ENCODE measurements at regions not wholly inside any gene's neighbourhood (a gene's known extent, or its start where the extent isn't known, plus 50 kb on each side); places are given as distances from the start of the nearest gene placed in this dataset.

DNA sequence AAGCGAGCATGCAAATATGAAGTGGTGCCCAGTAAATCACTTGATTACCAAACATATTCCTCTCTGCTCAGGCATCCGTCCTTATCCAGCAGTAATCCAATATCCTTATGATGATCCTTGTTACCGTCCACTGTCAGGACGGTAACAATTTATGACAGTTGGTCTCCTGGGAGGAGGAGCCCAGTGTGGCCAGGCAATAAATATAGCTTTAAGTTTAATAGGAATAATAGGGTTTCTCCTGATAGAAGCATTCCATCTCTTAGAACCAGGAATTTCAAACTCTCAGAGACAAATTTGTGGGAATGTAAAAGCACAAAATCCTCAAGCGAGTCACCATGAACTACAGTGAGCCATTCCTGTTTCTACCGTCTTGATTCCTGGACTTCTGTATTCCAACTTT lies 171.2 kb upstream of the IL15 start (continued):
- TF ChIP-seq ARID3A (IDR thresholded peaks at IDR 0.05; ENCODE audit: borderline replicate concordance, low read depth, low read length), result no peak
- TF ChIP-seq SREBF1 (IDR thresholded peaks at IDR 0.05; ENCODE audit: borderline replicate concordance, low read depth, low read length), result no peak
- TF ChIP-seq, protein P1, sequence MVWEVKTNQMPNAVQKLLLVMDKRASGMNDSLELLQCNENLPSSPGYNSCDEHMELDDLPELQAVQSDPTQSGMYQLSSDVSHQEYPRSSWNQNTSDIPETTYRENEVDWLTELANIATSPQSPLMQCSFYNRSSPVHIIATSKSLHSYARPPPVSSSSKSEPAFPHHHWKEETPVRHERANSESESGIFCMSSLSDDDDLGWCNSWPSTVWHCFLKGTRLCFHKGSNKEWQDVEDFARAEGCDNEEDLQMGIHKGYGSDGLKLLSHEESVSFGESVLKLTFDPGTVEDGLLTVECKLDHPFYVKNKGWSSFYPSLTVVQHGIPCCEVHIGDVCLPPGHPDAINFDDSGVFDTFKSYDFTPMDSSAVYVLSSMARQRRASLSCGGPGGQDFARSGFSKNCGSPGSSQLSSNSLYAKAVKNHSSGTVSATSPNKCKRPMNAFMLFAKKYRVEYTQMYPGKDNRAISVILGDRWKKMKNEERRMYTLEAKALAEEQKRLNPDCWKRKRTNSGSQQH (CRISPR knock-in tag; IDR thresholded peaks at IDR 0.05), result no peak
- no peak for TF ChIP-seq FOXA1 (IDR thresholded peaks at IDR 0.05; ENCODE audit: borderline replicate concordance)
- no peak for TF ChIP-seq ZNF778 (CRISPR knock-in tag; IDR thresholded peaks at IDR 0.05)
- no peak for TF ChIP-seq KLF10 (CRISPR knock-in tag; IDR thresholded peaks at IDR 0.05)
- TF ChIP-seq ZKSCAN8 (CRISPR knock-in tag; IDR thresholded peaks at IDR 0.05), result no peak
- no peak for TF ChIP-seq NBN (IDR thresholded peaks at IDR 0.05; ENCODE audit: low read depth)

DNA sequence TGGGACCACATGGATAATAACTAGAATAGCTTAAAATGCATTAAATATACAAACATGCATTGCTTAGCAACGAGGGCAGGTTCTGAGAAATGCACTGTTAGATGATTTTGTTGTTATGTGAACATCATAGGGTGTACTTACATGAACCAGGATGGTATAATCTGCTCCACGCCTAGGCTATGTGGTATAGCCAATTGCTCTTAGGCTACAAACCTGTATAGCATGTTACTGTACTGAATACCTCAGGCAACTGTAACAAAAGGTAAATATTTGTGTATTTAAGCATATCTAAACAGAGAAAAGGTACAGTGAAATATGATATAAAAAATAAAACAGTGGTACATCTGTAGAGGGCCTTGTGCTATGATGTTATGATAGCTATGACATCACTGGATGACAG lies 169.2 kb upstream of the IL15 start:
- ChIA-PET CTCF (ENCODE audit: low intra/inter-chr PET ratio) (no interaction called here), POLR2A (interaction anchor here (0.7 kb wide), 1 partner anchor 77 kb away, joined by 6 read pairs; no protein-coding TSS in a partner anchor)
- no peak overlapping the region for H3K4me2 ChIP-seq (ENCODE audit: insufficient read depth, low read length)
- BruUV-seq (replicated peaks), result no TSS peak
- in situ Hi-C loops (cut with MboI) (no loop called here), intact Hi-C loops (cut with micrococcal nuclease) (no loop called here)
- H3K79me2 ChIP-seq (ENCODE audit: control insufficient read depth, insufficient read depth, low read length), result no peaks in the 10 kb centered on the region
- H3K27me3 ChIP-seq (ENCODE audit: control insufficient read depth in 2 of 2, insufficient read depth in 2 of 2, low read length in 2 of 2), result no peaks in the 10 kb centered on the region
- no peak overlapping the region for H2AFZ ChIP-seq (ENCODE audit: low read depth, low read length)
- H3K9me3 ChIP-seq (replicated peaks; ENCODE audit: control insufficient read depth, insufficient read depth, low read depth, low read length), result no peaks in the 10 kb centered on the region
- no peaks in the 10 kb centered on the region for H3K4me1 ChIP-seq (replicated peaks in 1 of 2; ENCODE audit: control insufficient read depth in 2 of 2, insufficient read depth in 2 of 2, low read length in 2 of 2)
- no peaks in the 10 kb centered on the region for H3K9me1 ChIP-seq (ENCODE audit: control insufficient read depth, insufficient read depth, low read length)
- no peak for FAIRE-seq
- no peaks in the 10 kb centered on the region for H4K20me1 ChIP-seq (replicated peaks; ENCODE audit: control insufficient read depth, insufficient read depth, low read length)
- H3K27ac ChIP-seq (ENCODE audit: extremely low read depth, low read depth, low read length), result no peak overlapping the region
- H3K36me3 ChIP-seq (ENCODE audit: control insufficient read depth, insufficient read depth, low read length), result no peaks in the 10 kb centered on the region
- no peak overlapping the region for H3K9ac ChIP-seq (ENCODE audit: insufficient read depth in 1 of 2, low read depth in 2 of 2, low read length in 2 of 2)
- H3K4me3 ChIP-seq, result no peak overlapping the region
- no peak for DNase-seq (ENCODE audit: extremely low read depth in 1 of 4, low spot score in 3 of 4)
- 0% methylated on average over 2 of the region's 2 CpGs for WGBS (ENCODE audit: insufficient coverage, low coverage, missing lambda C conversion rate)
- no peak for ATAC-seq
- TF ChIP-seq EZH2 (IDR thresholded peaks at IDR 0.05; ENCODE audit: borderline replicate concordance, low read depth, low read length) (no peak), ARID4B (CRISPR knock-in tag; IDR thresholded peaks at IDR 0.05) (no peak), MED1 (CRISPR knock-in tag; IDR thresholded peaks at IDR 0.05; ENCODE audit: borderline replicate concordance) (no peak), ZNF584 (CRISPR knock-in tag; IDR thresholded peaks at IDR 0.05; ENCODE audit: low read depth) (no peak), POLR2B (IDR thresholded peaks at IDR 0.05; ENCODE audit: low read depth, partially characterized antibody) (no peak), MCM3 (IDR thresholded peaks at IDR 0.05) (no peak), ZNF124 (CRISPR knock-in tag; IDR thresholded peaks at IDR 0.05) (no peak), ZNF217 (CRISPR knock-in tag; IDR thresholded peaks at IDR 0.05) (no peak), ZNF354B (CRISPR knock-in tag; IDR thresholded peaks at IDR 0.05) (no peak)
